Suppressor macrophage treated with lipopolysaccharide for 4 hours (primary cell): ENCODE measurements at regions not wholly inside any gene's neighbourhood (a gene's known extent, or its start where the extent isn't known, plus 50 kb on each side); places are given as distances from the start of the nearest gene placed in this dataset.

Experiments
- DNase-seq: peaks from one replicate; pipeline ENCODE4 v3.0.0-alpha.2; 2020

DNA sequence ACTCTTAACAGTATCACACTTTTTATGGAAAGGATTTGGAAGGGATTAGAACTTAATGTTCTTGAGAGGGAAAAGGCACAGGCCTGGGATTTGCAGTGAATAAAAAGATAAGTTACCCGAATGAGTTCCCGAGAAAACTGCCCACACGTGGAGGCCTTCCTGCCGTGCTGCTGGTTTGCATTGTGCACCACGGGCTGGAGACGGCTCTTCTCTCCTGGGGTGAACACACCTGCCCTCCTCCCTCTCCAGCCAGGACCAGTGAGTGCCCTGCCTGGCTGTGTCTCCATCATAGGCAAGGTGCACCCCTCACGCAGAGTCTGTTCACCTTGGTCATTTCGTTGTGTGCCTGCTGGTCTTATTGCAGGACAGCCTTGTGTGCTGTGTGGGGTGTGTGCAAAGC is 336.3 kb upstream of the SHH start:
- no peak for DNase-seq

DNA sequence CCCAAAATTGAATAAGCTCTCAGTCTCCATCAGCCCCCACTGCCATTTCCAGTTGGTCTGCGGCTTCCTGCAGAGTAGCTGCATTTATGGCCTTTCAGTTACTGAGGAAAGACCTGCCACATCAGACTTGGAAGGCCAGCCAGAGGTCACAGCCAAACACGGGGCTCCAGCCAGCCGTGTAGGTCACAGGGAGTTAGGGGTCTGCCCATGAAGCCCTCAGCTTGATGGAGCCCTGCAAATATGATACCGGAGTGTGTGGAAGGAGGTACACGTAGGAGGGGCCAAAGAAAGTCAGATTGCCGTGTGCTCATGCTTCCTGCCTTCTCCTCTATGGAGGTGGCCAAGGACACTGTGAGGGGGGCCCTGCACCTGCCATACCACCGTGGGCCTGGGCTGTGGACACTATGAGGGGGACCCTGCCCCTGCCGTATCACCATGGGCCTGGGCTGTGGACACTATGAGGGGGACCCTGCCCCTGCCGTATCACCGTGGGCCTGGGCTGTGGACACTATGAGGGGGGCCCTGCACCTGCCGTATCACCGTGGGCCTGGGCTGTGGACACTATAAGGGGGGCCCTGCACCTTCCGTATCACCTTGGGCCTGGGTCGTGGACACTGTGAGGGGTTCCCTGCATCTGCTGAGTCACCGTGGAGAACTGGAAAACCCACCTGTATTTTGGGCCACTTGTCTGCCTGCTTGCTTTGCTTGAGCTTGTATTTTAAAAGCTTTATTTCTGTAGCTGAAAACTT is 335.7 kb upstream of the SHH start:
- DNase-seq: no peak

DNA sequence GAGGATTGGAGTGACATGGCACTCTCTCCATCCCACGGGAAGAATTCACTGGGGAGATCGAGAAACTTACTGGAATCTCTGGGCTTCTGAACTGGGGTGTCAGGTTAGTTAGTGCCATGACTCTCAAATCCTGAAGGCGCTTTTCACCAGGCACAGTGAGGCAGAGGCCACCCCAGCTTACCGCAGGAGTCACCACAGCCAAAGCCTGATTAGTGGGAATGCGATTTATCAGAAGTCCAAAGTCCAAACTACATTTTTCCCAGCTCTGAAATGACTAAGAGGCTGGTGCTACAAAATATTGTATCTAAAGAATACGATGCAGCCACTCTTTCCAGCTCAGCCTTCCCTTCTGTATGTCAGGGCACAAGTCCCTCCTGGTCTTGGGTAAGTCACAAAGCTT is 334.8 kb upstream of the SHH start:
- DNase-seq: no peak

DNA sequence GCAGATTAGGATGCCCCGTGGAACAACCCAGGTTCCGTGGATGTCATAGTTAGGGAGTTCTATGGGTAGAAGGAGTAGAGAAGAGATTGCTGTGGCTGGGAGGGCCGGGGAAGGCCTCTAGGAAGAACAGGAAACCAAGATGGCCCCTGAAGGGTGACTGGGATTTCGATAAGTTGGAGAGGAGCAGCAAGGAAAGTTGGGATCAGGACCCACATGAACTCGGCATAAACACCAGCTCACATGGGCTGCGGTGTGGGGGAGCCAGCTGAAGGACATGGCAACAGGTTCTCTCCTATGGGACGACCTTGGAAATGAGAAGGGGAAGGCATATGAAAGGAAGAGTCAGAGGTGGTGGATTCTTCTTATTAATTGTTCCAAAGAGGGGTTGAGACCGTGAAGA is 333.7 kb upstream of the SHH start:
- DNase-seq: no peak

DNA sequence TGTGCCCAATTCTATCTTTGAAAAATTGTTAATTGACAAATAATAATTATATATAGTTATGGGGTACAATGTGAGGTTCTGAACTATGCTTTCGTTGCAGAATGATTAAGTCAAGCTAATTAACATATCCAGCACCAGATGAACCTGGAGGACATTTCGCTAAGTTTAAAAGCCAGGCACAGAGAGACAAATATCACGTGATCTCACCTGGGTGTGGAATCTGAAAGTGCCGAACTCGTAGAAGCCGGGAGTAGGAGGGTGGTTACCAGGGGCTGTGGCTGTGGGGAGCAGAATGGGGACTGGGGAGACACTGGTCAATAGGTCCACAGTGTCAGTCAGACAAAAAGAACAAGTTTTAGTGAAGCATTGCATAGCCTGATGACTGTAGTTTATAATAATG is 332.9 kb upstream of the SHH start:
- no peak for DNase-seq

DNA sequence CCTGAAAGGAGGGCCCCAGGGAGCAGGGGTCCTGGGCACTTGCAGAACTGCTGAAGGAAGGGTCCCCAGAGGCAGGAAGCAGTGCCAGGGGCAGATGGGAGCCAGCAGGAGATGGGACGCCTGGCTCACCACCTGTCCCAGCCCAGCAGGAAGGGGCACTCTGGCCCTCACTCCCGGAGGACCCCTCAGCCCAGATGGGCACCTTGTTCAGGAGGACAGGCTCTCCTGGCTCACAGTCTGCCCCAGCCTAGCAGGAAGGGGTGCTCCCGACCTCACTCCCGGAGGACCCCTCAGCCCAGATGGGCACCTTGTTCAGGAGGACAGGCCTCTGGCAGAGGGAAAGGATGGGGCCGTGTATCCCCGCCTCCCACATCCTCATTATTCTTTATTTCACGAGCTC is 331.4 kb upstream of the SHH start:
- no peak for DNase-seq

DNA sequence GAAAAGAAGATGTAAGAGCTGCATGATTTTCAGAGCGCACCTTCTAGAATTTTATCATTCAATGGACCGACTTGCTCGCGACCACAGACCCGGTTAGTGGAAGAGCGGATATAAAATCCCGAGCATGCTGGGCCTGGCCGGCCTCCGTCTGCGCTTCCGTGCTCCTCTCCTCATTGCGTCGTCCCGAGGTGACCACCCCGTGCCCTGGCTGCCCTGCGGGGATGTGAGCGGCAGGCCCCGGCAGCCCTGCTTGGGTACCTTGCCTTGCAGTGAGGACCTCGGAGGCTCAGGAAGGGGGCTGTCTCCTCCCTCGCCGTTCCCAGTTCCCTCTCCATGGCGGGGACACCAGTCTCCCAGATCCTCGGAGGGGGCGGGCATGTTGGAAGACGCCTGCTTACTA is 330.9 kb upstream of the SHH start:
- no peak for DNase-seq

DNA sequence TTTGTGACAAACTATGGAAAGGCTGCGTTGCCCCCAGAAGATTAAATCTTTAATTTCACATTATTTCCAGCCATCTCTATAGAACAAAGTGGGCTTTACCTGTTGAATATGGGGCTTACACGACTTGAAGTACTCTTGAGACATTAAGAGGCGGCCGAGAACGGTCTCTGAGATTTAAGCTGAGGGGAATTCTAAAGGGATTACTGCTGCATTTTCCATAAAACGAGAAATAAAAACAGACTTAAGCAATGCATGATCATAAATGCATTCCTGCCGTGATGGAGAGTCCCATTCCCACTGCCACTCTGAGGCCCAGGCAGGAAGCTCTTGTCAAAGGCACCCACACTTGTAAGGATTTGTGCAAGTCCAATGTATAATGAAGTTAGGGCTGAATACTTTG is 329.7 kb upstream of the SHH start:
- DNase-seq: no peak

DNA sequence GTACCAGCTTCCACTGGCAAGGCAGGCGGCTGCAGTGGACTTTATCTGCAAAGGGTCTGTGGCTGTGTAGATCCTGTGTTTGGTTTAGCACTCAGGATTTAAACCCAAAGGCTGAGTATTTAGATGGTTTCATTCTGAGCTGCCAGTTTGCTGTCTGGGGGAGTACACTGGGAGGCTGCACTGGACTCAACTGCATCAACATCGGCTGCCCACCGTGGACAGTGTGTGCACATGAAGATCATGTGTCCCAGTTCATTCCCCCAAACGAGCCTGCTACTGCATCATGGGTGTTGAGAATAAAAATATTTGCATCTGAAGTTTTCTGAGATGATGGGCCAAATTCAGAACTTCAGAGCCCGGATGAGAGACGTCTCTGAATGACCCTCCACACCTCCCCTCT is 328.6 kb upstream of the SHH start:
- no peak for DNase-seq

DNA sequence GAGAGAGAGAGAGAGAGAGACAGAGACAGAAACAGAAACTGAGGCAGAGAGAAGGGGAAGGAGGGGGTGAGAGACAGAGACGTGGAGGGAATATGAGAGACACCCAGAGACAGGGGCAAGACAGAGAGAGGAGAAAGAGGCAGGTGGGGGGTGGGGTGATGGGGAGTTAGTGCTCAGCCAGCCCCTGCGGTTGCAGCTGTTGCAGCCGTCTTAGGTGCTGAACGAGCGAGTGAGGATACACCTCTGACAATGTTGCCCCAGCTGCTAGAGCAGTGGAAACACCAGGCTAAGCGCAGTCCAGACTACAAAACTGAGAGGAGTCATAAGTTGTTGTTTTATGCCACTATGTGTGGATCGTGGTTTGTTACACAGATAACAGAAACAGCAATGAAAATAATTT is 328.2 kb upstream of the SHH start:
- DNase-seq: no peak

DNA sequence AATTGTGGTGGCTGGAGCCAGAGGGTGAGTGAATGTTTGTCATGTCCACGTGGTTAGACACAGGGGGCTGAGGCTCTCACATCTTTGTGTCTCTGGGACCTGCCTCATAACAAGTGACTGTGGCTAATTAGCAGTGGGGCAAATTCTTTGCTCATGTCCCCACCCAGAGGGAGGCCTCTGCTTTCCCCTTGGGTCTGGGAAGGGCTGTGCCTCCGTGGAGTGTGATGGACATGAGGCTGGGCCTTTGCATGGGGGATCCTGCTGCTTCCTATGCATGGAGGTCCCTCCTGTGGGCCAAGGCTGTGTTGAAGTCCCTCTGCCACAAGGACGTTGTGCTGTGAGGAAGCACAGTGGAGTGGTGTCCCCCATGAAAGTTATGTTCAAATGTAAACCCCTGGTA is 327.4 kb upstream of the SHH start:
- no peak for DNase-seq

DNA sequence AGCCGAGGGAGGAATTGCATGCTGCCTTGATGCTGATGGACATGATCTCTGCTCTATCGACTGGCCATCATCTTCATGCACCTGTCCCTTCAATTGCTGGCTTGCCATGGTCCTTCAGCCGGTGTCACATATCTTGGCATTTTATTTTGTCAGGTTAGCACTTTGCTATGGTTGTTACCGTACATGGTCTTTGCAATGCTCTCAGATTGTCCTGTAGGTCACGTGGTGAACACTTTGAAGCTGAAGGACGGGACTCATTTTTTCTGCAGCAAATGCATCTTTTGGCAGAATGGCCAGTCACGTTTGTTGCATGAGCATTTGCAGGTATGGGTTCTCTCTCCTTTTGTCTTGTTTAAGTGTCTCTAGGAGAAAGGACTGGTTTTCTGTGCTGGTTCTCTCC is 326.8 kb upstream of the SHH start:
- DNase-seq: no peak

DNA sequence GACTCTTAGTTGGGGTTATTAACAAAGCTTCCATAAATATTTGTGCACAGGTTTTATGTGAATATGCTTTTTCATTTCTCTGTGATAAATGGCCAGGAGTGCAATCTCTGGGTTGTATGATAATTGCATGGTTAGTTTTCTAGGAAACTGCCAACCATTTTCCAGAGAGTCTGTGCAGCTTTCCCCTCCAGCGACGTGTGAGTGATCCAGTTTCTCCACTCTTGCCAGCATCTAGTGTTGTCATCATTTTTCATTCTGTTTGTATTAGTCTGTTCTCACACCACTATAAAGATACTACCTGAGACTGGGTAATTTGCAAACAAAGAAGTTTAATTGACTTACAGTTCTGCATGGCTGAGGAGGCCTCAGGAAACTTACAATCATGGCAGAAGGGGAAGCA is 319.6 kb upstream of the SHH start:
- DNase-seq: no peak

DNA sequence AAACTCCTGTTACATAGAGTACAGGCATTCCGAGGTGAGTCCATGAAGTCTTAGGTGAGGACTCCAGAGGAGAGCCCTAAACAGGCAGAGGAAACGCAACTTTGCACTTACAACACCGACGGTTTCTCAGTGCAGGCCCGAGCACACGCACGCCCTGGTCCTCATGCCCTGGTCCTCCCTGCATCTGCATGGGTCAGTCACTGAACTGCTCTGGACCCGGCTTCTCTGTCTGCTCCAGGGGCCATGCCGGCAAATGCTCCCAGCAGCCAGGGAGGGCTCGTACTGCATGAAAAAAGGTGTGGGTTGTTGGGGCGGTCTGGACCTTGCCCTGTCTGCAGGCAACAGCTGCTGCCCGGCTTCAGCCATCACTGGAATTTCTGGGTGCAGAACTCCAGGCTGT is 317.3 kb upstream of the SHH start:
- DNase-seq: no peak

DNA sequence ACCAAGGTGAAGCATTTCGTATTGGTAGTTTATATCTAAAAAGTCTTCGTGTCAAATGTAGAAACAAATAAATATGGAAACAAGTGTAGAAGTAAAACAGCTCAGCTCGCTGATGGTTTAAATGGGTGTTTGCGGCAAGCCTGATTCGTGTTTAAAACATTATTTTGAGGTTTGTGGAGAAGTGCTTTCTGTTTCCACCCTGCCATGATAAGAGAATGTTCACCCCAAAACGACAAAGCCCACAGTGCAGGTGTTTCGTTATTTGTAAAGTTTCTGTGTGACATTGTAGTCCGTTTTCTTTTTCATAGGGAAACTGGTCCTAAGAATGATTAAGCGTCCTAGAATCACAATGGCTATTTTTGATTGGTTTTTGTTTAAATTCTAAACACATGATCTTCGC is 316.2 kb upstream of the SHH start:
- no peak for DNase-seq

DNA sequence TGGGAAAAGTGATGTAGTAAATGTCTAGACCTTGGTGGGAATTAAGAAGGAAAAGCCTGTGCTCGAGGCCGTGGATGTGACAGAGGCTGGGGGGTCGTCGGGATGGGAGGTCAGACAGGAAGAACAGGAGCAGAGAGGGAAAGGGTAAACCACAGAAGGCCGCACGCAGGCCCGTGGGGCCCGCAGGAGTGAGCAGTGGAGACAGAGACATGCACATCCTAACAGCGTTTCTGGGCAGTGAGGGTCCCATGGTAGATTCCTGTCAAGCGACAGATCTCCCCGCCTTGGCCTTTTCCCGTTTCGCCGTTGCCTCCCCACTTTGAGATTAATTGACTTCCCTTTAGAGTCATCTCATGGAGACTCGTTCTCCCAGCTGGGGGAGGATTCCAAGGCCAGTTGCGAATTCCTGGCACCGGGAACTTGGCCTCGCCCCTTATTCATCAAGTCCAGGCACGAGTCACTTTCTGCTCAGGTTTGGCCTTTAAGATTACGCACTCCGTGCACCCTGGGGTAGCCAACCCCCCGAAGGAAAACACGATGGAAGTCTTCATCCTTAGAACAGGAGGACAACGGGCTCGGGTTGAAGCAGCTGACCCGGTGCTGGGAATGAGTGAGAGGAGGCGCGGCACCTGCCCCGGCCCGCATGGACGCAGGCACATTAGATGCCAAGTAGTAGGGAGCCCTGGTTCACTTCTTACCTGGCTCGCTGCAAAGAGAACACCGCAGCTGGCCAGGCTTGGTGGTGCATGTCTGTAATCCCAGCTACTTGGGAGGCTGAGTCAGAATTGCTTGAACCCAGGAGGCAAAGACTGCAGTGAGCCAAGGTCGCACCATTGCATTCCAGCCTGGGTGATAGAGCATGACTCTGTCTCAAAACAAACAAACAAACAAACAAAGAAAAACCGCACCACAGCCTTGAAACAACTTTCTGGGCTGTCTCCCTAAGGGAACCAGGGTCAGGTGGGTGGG is 315.2 kb upstream of the SHH start:
- no peak for DNase-seq

DNA sequence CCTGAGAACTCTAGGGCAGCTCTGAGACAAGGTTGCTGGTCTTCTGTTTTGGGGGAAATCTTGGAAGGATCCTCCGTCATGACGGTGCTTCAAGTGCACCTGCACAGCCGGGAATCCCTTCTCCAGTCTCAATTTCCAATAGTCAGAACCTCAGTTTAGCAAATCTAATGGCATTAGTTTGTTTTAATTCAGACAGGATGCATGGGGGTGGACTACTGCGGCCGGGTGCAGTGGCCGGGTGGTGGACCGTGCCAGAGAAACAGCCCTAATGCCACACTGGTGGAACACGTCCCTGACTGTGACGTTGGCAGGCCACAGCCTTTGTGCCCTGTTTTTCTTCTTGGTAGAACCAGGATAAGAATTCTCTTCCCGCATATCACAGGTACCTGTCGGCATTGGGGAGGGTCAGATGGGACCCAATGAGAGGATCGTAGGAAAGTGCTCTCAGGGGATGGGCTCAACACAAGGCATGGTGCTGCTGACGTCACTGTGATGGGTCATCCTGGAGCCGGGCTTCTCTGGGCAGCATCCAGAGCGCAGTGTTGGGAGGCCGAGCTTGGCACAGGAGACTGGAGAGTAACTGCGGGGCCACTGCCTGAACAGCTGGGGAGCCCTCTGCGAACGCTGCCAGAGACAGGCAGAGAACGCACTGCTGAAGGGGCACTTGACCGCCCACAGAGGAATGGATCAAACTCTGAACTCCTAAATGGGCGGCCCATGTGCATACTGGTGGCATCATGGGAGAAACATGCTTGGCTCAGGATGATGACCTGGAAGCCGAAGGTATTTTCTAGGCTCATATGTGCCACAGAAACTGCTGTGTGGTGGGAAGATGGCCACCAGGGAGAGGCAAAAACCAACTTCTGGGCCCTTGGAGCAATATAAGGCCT is 313.8 kb upstream of the SHH start:
- no peak for DNase-seq

DNA sequence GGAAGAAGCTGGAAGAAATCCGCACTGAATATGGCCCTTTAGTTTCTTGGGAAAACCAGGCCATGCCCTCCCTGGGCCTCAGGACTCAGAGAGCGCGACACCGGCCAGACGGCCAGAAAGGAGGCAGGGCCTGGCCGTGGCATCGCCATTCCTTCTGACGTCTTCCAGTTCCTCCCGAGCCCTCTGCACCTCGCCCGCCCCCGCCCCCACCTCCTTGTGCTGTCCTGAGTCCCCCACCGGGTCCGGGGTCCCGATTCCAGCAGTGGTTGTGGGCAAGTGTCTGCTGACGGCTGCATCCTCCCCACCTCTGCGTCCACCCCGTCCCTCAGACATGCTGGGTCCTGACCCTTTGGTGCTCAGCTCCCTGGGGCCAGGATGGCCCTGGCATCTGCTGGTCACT is 312.1 kb upstream of the SHH start:
- no peak for DNase-seq

DNA sequence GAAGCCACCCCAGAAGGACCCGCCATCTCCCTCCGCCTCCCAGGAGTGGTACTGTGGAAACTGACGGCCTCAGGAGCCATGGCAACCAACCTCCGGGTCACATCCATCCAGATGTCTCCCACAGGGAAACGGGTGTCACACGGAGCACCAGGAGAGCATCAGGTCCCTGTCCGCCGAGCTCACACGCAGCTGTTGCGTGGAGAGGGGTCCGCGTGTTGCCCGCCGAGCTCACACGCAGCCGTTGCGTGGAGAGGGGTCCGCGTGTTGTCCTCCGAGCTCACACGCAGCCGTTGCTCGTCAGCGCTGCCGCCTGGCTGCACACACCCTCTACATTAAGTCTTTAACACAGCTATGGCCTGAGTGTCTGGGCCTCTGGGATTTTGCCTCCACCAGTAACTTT is 311.1 kb upstream of the SHH start:
- no peak for DNase-seq

DNA sequence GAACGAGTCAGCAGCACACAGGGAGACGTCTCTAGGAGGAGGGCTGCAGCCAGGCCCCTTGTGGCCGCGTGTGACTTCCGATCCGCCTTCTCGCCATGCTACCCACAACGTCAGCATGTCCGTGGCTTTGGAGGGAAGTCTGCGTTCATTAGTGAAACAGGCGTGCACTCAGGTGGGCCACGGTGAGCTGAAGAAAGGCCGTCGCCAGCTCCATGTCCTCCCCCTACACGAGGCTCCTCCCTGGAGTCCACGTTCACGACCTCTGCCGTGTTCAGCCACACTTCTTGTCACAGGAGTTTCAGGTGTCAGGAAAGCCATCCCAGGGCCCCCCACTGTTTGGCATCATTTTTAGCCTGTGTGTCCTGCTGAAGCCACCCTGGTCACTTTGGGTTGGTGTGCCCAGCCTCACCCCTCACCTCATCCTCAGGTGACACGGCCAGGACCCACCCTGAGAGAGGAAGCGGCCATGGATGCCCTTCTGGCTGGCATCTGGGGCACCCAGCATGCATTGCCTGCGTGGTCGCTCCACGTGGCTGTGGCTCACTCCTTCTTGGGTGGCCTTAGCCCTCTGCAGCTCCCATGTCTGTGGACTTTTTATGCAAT is 310.6 kb upstream of the SHH start:
- DNase-seq: no peak

DNA sequence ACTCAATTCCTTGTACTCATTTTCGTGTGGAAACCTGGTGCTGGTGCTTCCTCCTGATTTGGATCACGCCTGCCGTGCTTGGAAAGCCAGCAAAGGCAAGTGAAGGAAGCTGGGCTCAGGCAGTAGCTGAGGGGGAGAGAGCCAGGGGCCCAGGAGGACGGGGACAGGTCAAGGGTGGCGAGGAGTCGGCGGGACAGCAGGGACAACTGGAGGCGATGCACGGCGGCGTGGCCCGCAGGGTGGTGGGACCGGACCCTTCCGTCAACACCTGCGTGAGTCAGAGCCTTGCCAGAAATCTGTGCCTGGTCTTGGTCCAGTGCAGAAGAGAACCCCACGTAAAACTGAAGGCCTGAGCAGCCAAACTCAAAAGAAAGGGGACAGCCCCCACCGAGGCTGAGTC is 309.7 kb upstream of the SHH start:
- DNase-seq: no peak

DNA sequence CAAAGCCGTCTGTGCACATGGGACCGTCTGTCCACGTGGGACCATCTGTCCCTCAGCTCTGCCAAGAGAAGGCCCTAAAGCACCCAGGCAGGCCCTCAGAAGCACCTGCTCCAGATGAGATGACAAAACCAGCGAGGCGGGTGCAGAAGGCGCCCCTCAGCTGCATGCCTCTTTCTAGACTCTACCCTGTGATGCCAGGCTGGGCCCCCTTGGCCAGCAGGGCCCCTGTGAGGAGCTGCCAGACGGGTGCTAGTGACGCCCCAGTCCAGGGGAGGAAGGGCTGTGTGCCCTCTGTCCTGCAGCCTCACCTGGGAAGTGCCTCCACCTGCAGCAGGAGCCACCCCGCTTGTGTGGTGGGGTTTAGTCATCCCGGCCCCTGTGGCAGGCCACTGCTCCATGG is 309.2 kb upstream of the SHH start:
- no peak for DNase-seq

DNA sequence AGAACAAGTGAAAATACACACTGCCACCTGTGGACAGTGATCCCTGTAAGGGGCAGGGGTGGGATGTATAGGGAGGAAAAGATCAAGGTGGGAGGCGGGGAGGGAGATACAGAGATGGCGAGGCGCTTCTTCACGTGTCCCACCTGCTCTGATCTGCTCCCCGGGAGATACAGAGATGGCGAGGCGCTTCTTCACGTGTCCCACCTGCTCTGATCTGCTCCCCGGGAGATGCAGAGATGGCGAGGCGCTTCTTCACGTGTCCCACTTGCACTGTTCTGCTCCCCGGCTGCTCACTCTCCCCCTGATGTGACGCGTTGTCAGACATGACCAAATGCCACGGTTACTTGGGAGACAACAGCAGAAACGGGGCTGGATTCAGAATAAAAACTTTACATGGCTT is 308.3 kb upstream of the SHH start:
- no peak for DNase-seq
